HG03139 (cell line): ENCODE measurements at regions not wholly inside any gene's neighbourhood (a gene's known extent, or its start where the extent isn't known, plus 50 kb on each side); places are given as distances from the start of the nearest gene placed in this dataset.
"Not testable (repeated sequence)": the region's sequence is repeated elsewhere in the genome, so short reads cannot be mapped to it uniquely, and the experiment has no call there.

Source experiments
- ATAC-seq: cut with Tn5 transposase; IDR thresholded peaks from one replicate; pipeline ENCODE4 v1.9.1; 2021; ENCODE audit not compliant: unreplicated experiment

GRCh38 chr9:63912451-63912850, 1372.6 kb downstream of the FOXD4L5 start:
- not testable (repeated sequence) for ATAC-seq

GRCh38 chr9:63909076-63909475, 1375.9 kb downstream of the FOXD4L5 start:
- not testable (repeated sequence) for ATAC-seq

- ATAC-seq: not testable (repeated sequence)
Measured at GRCh38 chr9:63899637-63900190, 1385.3 kb downstream of the FOXD4L5 start.

GRCh38 chr9:63881386-63881785, 1403.6 kb downstream of the FOXD4L5 start:
- ATAC-seq: not testable (repeated sequence)

- ATAC-seq: not testable (repeated sequence)
Measured at GRCh38 chr9:63876380-63876779, 1408.6 kb downstream of the FOXD4L5 start.

- no peak for ATAC-seq
Measured at GRCh38 chr9:63859475-63860215, 1425.4 kb downstream of the FOXD4L5 start.

GRCh38 chr9:63859090-63859474, 1425.9 kb downstream of the FOXD4L5 start:
- not testable (repeated sequence) for ATAC-seq

GRCh38 chr9:63853140-63853751, 1431.8 kb downstream of the FOXD4L5 start:
- not testable (repeated sequence) for ATAC-seq

GRCh38 chr9:63824804-63825203, 1460.2 kb downstream of the FOXD4L5 start:
- not testable (repeated sequence) for ATAC-seq

GRCh38 chr9:63823375-63824201, 1461.4 kb downstream of the FOXD4L5 start:
- ATAC-seq: not testable (repeated sequence)

- not testable (repeated sequence) for ATAC-seq
Measured at GRCh38 chr9:63822615-63823374, 1462.2 kb downstream of the FOXD4L5 start.

GRCh38 chr9:63821293-63821692, 1463.7 kb downstream of the FOXD4L5 start:
- not testable (repeated sequence) for ATAC-seq

GRCh38 chr9:63820882-63821281, 1464.1 kb downstream of the FOXD4L5 start:
- not testable (repeated sequence) for ATAC-seq

GRCh38 chr9:63820383-63820782, 1464.6 kb downstream of the FOXD4L5 start:
- not testable (repeated sequence) for ATAC-seq

GRCh38 chr9:63817622-63818518, 1467.1 kb downstream of the FOXD4L5 start:
- peak; percentile 50 for ATAC-seq

GRCh38 chr9:63816751-63817621, 1468.0 kb downstream of the FOXD4L5 start:
- peak; percentile 65 for ATAC-seq

- ATAC-seq: not testable (repeated sequence)
Measured at GRCh38 chr9:63814970-63815669, 1469.9 kb downstream of the FOXD4L5 start.
